A673 (cell line): ENCODE measurements at regions not wholly inside any gene's neighbourhood (a gene's known extent, or its start where the extent isn't known, plus 50 kb on each side); places are given as distances from the start of the nearest gene placed in this dataset.

Source experiments
- CTCF ChIP-seq: fragments of 300-800, 200-600 bp; sonication (generic); conservative IDR thresholded peaks from 2 replicates; pipeline ENCODE4 v1.5.1; 2017; ENCODE audit warnings: low read depth, mild to moderate bottlenecking, antibody characterized with exemption, low read length, moderate library complexity, mixed read lengths
- EZH2 ChIP-seq: fragments of 200-600 bp; sonication (generic); IDR thresholded peaks from 2 replicates; pipeline ENCODE4 v1.6.1; 2017; ENCODE audit warnings: borderline replicate concordance, low read depth, mild to moderate bottlenecking, mixed read lengths, antibody characterized with exemption, low read length; ENCODE audit not compliant: poor library complexity, severe bottlenecking

GRCh38 chr21:14857529-14857928 is 207.3 kb downstream of the NRIP1 start:
- TF ChIP-seq EZH2 (no peak), CTCF (no peak)
